ENCODE measurements at regions not wholly inside any gene's neighbourhood (a gene's known extent, or its start where the extent isn't known, plus 50 kb on each side); places are given as distances from the start of the nearest gene placed in this dataset.

DNA sequence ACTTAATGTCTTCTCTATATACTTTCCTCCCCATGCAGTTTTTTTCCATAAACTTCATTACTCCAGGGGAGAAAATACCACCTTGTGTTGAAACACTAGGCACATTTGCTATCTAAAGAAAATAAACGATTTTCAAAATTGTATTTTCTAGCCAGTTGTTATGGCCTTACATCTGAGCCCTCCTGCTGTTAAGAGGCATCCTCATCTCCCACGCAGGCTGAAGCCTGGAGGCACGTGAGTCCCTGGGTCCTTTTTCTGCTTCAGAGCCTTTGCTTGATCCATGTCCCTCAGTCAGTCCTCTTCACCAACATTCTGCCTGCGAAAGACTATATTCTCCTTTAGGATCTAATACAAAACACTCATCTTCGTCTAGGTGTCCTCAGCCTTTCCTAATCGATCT is 479.6 kb upstream of the ZNF717 start:
- TF ChIP-seq CTCF (IDR thresholded peaks at IDR 0.05) (no peak), POLR2A (IDR thresholded peaks at IDR 0.05) (no peak), POLR2AphosphoS5 (IDR thresholded peaks at IDR 0.05) (no peak)

All from breast epithelium (tissue), 3 donors.